HG03460 (cell line): ENCODE measurements at regions not wholly inside any gene's neighbourhood (a gene's known extent, or its start where the extent isn't known, plus 50 kb on each side); places are given as distances from the start of the nearest gene placed in this dataset.

Experiments
- ATAC-seq: cut with Tn5 transposase; IDR thresholded peaks from one replicate; pipeline ENCODE4 v1.9.1; 2021; ENCODE audit not compliant: unreplicated experiment

GRCh38 chr4:138964716-138965426 is 50.7 kb upstream of the NOCT start:
- no peak for ATAC-seq

- no peak for ATAC-seq
Observed at GRCh38 chr4:138963412-138963811, 52.2 kb upstream of the NOCT start.

GRCh38 chr4:138961664-138962063 is 53.9 kb upstream of the NOCT start:
- ATAC-seq: no peak

GRCh38 chr4:138961129-138961528 is 54.5 kb upstream of the NOCT start:
- no peak for ATAC-seq

- ATAC-seq: no peak
Observed at GRCh38 chr4:138960175-138960710, 55.3 kb upstream of the NOCT start.

- no peak for ATAC-seq
Observed at GRCh38 chr4:138959097-138959815, 56.3 kb upstream of the NOCT start.

GRCh38 chr4:138958519-138958918 is 57.1 kb upstream of the NOCT start:
- no peak for ATAC-seq

GRCh38 chr4:138957302-138957701 is 58.3 kb upstream of the NOCT start:
- ATAC-seq: no peak

- ATAC-seq: no peak
Observed at GRCh38 chr4:138954428-138954827, 61.2 kb upstream of the NOCT start.

- no peak for ATAC-seq
Observed at GRCh38 chr4:138953961-138954371, 61.6 kb upstream of the NOCT start.

- ATAC-seq: no peak
Observed at GRCh38 chr4:138952411-138952810, 63.2 kb upstream of the NOCT start.

GRCh38 chr4:138951764-138952163 is 63.8 kb upstream of the NOCT start:
- ATAC-seq: no peak

GRCh38 chr4:138949866-138950265 is 65.7 kb upstream of the NOCT start:
- ATAC-seq: no peak

- ATAC-seq: no peak
Observed at GRCh38 chr4:138948918-138949317, 66.7 kb upstream of the NOCT start.

GRCh38 chr4:138946306-138946705 is 69.3 kb upstream of the NOCT start:
- no peak for ATAC-seq

- ATAC-seq: no peak
Observed at GRCh38 chr4:138945840-138946239, 69.7 kb upstream of the NOCT start.

GRCh38 chr4:138945401-138945800 is 70.2 kb upstream of the NOCT start:
- no peak for ATAC-seq

GRCh38 chr4:138943893-138944292 is 71.7 kb upstream of the NOCT start:
- peak; percentile 44 for ATAC-seq

GRCh38 chr4:138941037-138941436 is 74.5 kb upstream of the NOCT start:
- no peak for ATAC-seq

- no peak for ATAC-seq
Observed at GRCh38 chr4:138939960-138940359, 75.6 kb upstream of the NOCT start.

- peak; percentile 59 for ATAC-seq
Observed at GRCh38 chr4:138938366-138938690, 77.3 kb upstream of the NOCT start.

GRCh38 chr4:138935135-138935807 is 80.3 kb upstream of the NOCT start:
- no peak for ATAC-seq
